Mesodermal cell (in vitro differentiated cells): ENCODE measurements at regions not wholly inside any gene's neighbourhood (a gene's known extent, or its start where the extent isn't known, plus 50 kb on each side); places are given as distances from the start of the nearest gene placed in this dataset.

Experiments
- H3K27ac ChIP-seq: 2 replicates; pipeline ENCODE4 v1.7.0; 2013; ENCODE audit warnings: mild to moderate bottlenecking, low read depth, low read length, moderate library complexity; ENCODE audit not compliant: severe bottlenecking
- H3K36me3 ChIP-seq: 2 replicates; pipeline ENCODE4 v1.7.1; 2013; ENCODE audit warnings: mild to moderate bottlenecking, low read length, moderate library complexity; ENCODE audit not compliant: control insufficient read depth, insufficient read depth
- H3K4me1 ChIP-seq: one replicate; pipeline ENCODE4 v1.7.1; 2013; ENCODE audit warnings: mild to moderate bottlenecking, low read length; ENCODE audit not compliant: insufficient read depth, control insufficient read depth, poor library complexity, severe bottlenecking
- H3K4me3 ChIP-seq: 2 replicates; pipeline ENCODE4 v1.7.0; 2013; ENCODE audit warnings: low read length, control low read depth, mild to moderate bottlenecking; ENCODE audit not compliant: insufficient read depth, poor library complexity, severe bottlenecking; ENCODE audit errors: extremely low read depth
- H3K9me3 ChIP-seq: 2 replicates; pipeline ENCODE4 v1.7.1; 2013; ENCODE audit warnings: mild to moderate bottlenecking, low read length, moderate library complexity; ENCODE audit not compliant: control insufficient read depth
- WGBS, 2 experiments: methylation state at CpG; one replicate each; pipeline ENCODE4 v1.1.5; 2013; ENCODE audit warnings: missing lambda C conversion rate in 2 of 2; ENCODE audit not compliant: insufficient coverage in 2 of 2; 5-methylcytosine and 5-hydroxymethylcytosine counted together

GRCh38 chr2:75986617-75987016 lies 275.9 kb upstream of the GCFC2 start:
- no peak overlapping the region for H3K4me3 ChIP-seq
- 35% methylated on average over 2 of the region's 4 CpGs; no CpG with 5 or more reads in 1 of the 2 experiments for WGBS, 2 experiments
- no peaks in the 10 kb centered on the region for H3K4me1 ChIP-seq
- no peaks in the 10 kb centered on the region for H3K9me3 ChIP-seq
- peak overlapping the region; percentile 3 for H3K27ac ChIP-seq
- H3K36me3 ChIP-seq: no peaks in the 10 kb centered on the region

- no peak overlapping the region for H3K27ac ChIP-seq
- H3K4me1 ChIP-seq: no peaks in the 10 kb centered on the region
- H3K4me3 ChIP-seq: no peak overlapping the region
- H3K36me3 ChIP-seq: no peaks in the 10 kb centered on the region
- peaks cover 4% of the 10 kb centered on the region for H3K9me3 ChIP-seq
- WGBS, 2 experiments: 100% methylated on average over 1 of the region's 2 CpGs
These were observed 272.0 kb upstream of the GCFC2 start for GRCh38 chr2:75982719-75983118.

GRCh38 chr2:75964646-75965045 lies 253.9 kb upstream of the GCFC2 start:
- Histone ChIP-seq H3K4me1 (no peaks in the 10 kb centered on the region), H3K9me3 (no peaks in the 10 kb centered on the region), H3K27ac (no peak overlapping the region), H3K4me3 (no peak overlapping the region), H3K36me3 (no peaks in the 10 kb centered on the region)
- 63% methylated on average over 1 of the region's 2 CpGs; no CpG with 5 or more reads in 1 of the 2 experiments for WGBS, 2 experiments

- no peak overlapping the region for H3K4me3 ChIP-seq
- no peaks in the 10 kb centered on the region for H3K36me3 ChIP-seq
- WGBS, 2 experiments: 65 to 100% methylated on average over 1 to 2 of the region's 3 CpGs
- H3K27ac ChIP-seq: no peak overlapping the region
- no peaks in the 10 kb centered on the region for H3K4me1 ChIP-seq
- no peaks in the 10 kb centered on the region for H3K9me3 ChIP-seq
These were observed 249.8 kb upstream of the GCFC2 start for GRCh38 chr2:75960472-75961009.

- Histone ChIP-seq H3K4me1 (no peaks in the 10 kb centered on the region), H3K27ac (no peak overlapping the region), H3K4me3 (no peak overlapping the region), H3K9me3 (no peaks in the 10 kb centered on the region), H3K36me3 (no peaks in the 10 kb centered on the region)
- whole genome bisulfite sequencing, 2 experiments: 74 to 100% methylated on average over 2 of the region's 4 CpGs
These were observed 249.2 kb upstream of the GCFC2 start for GRCh38 chr2:75959724-75960471.

DNA sequence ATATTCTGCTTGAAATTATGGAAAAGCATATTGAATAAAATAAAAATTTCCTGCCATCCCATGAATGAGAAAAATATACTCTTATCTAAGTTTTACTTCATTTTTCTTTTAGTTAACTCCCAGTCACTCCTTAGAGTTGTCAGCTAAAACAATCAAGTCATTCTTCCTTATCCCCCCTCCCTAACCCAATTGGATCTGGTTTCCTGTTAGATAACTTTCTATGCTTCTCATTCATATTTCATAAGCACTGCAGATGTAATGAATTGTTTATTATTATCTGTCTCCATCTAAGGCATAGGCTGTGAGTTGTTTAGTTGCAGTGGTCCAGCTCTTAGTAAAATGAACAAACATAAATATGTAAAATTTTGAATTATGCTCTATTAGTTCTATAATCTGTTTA lies 244.0 kb upstream of the GCFC2 start:
- Histone ChIP-seq H3K27ac (no peak overlapping the region), H3K9me3 (no peaks in the 10 kb centered on the region), H3K4me1 (no peaks in the 10 kb centered on the region), H3K36me3 (no peaks in the 10 kb centered on the region), H3K4me3 (no peak overlapping the region)

DNA sequence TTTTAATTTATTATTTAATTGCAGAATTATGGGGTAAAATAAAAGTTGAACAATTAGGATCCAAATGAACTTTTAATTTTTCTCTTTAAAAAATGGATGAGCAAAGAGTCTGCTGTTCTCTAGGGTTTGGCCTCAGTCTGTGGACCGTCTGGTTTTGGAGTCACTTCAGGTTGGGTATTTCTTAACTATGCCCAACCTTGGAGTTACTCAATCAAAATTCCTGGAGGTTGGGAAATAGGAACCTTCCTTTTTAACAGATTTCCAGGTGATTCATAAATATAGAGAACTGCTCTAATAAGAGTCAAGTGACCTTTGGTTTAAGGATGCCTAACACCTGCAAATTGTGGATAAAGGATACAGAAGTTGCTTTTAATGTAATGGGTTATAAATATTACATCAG lies 241.5 kb upstream of the GCFC2 start:
- Histone ChIP-seq H3K4me3 (no peak overlapping the region), H3K36me3 (no peaks in the 10 kb centered on the region), H3K4me1 (no peaks in the 10 kb centered on the region), H3K9me3 (no peaks in the 10 kb centered on the region), H3K27ac (no peak overlapping the region)
- 100% methylated on average over 1 of the region's 1 CpG; no CpG with 5 or more reads in 1 of the 2 experiments for WGBS, 2 experiments

- H3K4me3 ChIP-seq: no peak overlapping the region
- H3K9me3 ChIP-seq: no peaks in the 10 kb centered on the region
- H3K4me1 ChIP-seq: no peaks in the 10 kb centered on the region
- WGBS, 2 experiments: 95 to 100% methylated on average over 2 of the region's 4 CpGs
- no peaks in the 10 kb centered on the region for H3K36me3 ChIP-seq
- H3K27ac ChIP-seq: no peak overlapping the region
These were observed 238.8 kb upstream of the GCFC2 start for GRCh38 chr2:75949385-75950030.

DNA sequence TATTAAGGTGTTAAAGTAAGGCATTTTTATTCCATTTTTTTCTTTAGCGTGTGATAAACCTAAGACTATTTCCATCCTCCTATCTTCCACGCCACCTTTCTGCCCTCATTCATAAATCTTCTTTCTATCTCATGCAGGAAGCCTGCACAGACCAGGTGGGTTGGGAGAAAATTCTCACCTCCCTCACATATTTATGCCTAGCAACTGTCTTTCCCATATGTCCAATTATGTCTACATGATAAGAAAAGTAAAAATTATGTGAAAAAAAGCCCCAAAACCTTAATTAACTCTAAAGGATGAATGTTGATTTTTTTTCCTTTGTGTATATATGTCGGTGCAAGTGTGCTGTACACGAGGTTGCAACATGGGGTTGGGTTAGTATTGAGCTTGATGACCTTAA lies 225.6 kb upstream of the GCFC2 start:
- Histone ChIP-seq H3K27ac (no peak overlapping the region), H3K4me3 (no peak overlapping the region), H3K36me3 (no peaks in the 10 kb centered on the region), H3K4me1 (no peaks in the 10 kb centered on the region), H3K9me3 (no peaks in the 10 kb centered on the region)
- 50% methylated on average over 2 of the region's 4 CpGs; no CpG with 5 or more reads in 1 of the 2 experiments for WGBS, 2 experiments

DNA sequence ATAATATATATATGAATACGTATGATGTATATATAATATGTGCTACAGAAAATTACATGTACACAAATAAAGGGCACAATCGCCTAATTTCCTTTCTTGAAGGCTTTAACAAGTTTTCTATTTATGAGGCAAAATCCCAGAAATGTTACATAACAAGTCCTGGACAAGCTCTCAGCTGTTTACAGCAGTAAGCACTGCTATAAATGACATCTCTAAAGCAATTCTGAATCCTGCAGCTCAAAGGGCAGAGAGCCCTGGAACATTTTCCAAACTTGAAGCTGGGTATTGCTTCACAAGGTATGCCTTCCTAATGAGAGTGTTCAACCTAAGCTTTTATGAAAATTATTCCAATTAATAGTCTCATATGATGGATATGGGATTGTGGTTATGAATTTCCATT lies 222.3 kb upstream of the GCFC2 start:
- no peak overlapping the region for H3K4me3 ChIP-seq
- no peak overlapping the region for H3K27ac ChIP-seq
- no peaks in the 10 kb centered on the region for H3K4me1 ChIP-seq
- WGBS, 2 experiments: 0% methylated on average over 1 of the region's 2 CpGs; no CpG with 5 or more reads in 1 of the 2 experiments
- H3K9me3 ChIP-seq: no peaks in the 10 kb centered on the region
- no peaks in the 10 kb centered on the region for H3K36me3 ChIP-seq

DNA sequence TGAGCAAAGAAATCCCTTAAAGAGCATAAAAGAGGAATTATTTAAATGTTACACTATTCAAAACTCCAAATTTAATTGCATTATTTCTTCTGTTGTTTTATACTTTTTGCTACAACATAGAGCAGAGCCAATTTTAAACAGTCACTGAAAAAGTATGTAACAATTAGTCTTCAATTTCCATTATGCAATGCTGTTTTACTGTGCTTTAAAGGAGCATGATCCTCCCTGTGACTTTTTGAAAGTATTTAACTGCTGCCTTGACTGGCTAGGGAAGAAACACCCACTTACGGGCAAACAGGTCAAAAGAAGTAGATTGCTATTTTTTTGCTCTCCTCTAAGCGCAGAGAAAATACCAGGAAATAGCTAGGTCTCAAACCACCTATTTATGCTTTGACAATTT lies 217.4 kb upstream of the GCFC2 start:
- no peaks in the 10 kb centered on the region for H3K9me3 ChIP-seq
- no peak overlapping the region for H3K4me3 ChIP-seq
- H3K27ac ChIP-seq: no peak overlapping the region
- no peaks in the 10 kb centered on the region for H3K36me3 ChIP-seq
- no peaks in the 10 kb centered on the region for H3K4me1 ChIP-seq
- WGBS, 2 experiments: 100% methylated on average over 1 of the region's 2 CpGs; no CpG with 5 or more reads in 1 of the 2 experiments
